ENCODE measurements at regions not wholly inside any gene's neighbourhood (a gene's known extent, or its start where the extent isn't known, plus 50 kb on each side); places are given as distances from the start of the nearest gene placed in this dataset.

- TF ChIP-seq CTCF (conservative IDR thresholded peaks at IDR 0.05; ENCODE audit: low read depth, low read length) (no peak), EZH2 (IDR thresholded peaks at IDR 0.05; ENCODE audit: low read length, unreplicated experiment) (no peak), EZH2phosphoT487 (IDR thresholded peaks at IDR 0.05; ENCODE audit: borderline replicate concordance, low read length) (no peak)
These were observed 672.7 kb downstream of the CD109 start for GRCh38 chr6:74368746-74369145.
